IMR-90 (cell line): ENCODE measurements at regions not wholly inside any gene's neighbourhood (a gene's known extent, or its start where the extent isn't known, plus 50 kb on each side); places are given as distances from the start of the nearest gene placed in this dataset.

ENCODE experiments used
- ATAC-seq: fragments of 200-7000 bp; cut with Tn5 transposase; 2 replicates; pipeline ENCODE4 v1.9.1; 2020; ENCODE audit warnings: low read depth, mild to moderate bottlenecking, moderate library complexity
- BruUV-seq: library from RNA; stranded (reverse); fragments of 400-500 nt; replicated peaks from 2 replicates; lab custom pipeline; 2021; lab: Mats Ljungman, UMichigan
- CTCF ChIA-PET: fragments of 300-600 bp; formaldehyde crosslinking; extraction: SDS; loops from one replicate; lab custom pipeline; 2021; ENCODE audit warnings: antibody characterized with exemption; lab: Yijun Ruan, JAX
- POLR2A ChIA-PET: fragments of 300-600 bp; sonication (Branson Sonifier 250); formaldehyde crosslinking; loops from one replicate; lab custom pipeline; 2022; ENCODE audit warnings: antibody characterized with exemption; ENCODE audit not compliant: unreplicated experiment; lab: Charles Lee
- DNase-seq: peaks from one replicate; pipeline ENCODE4 v3.0.0; 2013
- H2AFZ ChIP-seq: replicated peaks from 2 replicates; pipeline ENCODE3; 2013; ENCODE audit warnings: low read length, mild to moderate bottlenecking; ENCODE audit not compliant: poor library complexity
- H2AK5ac ChIP-seq: 2 replicates; pipeline ENCODE4 v1.6.1; 2013; ENCODE audit warnings: low read depth, low read length, inconsistent platforms
- H2AK9ac ChIP-seq: replicated peaks from 2 replicates; pipeline ENCODE3; 2013; ENCODE audit warnings: mild to moderate bottlenecking, low read depth, low read length, moderate library complexity; ENCODE audit not compliant: poor library complexity
- H2BK120ac ChIP-seq: 2 replicates; pipeline ENCODE4 v1.6.1; 2013; ENCODE audit warnings: low read depth, low read length, inconsistent platforms
- H2BK15ac ChIP-seq: 3 replicates; pipeline ENCODE4 v1.6.1; 2013; ENCODE audit warnings: low read depth, low read length, inconsistent platforms
- H2BK20ac ChIP-seq: 2 replicates; pipeline ENCODE4 v1.6.1; 2013; ENCODE audit warnings: low read depth, mild to moderate bottlenecking, inconsistent platforms, low read length, moderate library complexity
- H2BK5ac ChIP-seq: 2 replicates; pipeline ENCODE4 v1.6.1; 2013; ENCODE audit warnings: mild to moderate bottlenecking, low read depth, low read length, inconsistent platforms; ENCODE audit not compliant: poor library complexity, severe bottlenecking
- H3K14ac ChIP-seq: replicated peaks from 2 replicates; pipeline ENCODE4 v1.6.1; 2013; ENCODE audit warnings: low read depth, low read length, inconsistent platforms
- H3K18ac ChIP-seq: 2 replicates; pipeline ENCODE4 v1.6.1; 2013; ENCODE audit warnings: low read depth, low read length, control low read depth
- H3K23ac ChIP-seq: 2 replicates; pipeline ENCODE4 v1.6.1; 2013; ENCODE audit warnings: low read depth, low read length, inconsistent platforms
- H3K27ac ChIP-seq: 2 replicates; pipeline ENCODE4 v1.5.1; 2013; ENCODE audit warnings: mild to moderate bottlenecking, control low read depth, low read length; ENCODE audit not compliant: insufficient read depth
- H3K27me3 ChIP-seq: 2 replicates; pipeline ENCODE4 v1.6.1; 2013; ENCODE audit warnings: low read length; ENCODE audit not compliant: control insufficient read depth, insufficient read depth
- H3K36me3 ChIP-seq: 2 replicates; pipeline ENCODE4 v1.6.1; 2013; ENCODE audit warnings: low read length, mixed read lengths; ENCODE audit not compliant: control insufficient read depth, insufficient read depth
- H3K4ac ChIP-seq: 2 replicates; pipeline ENCODE4 v1.6.1; 2013; ENCODE audit warnings: low read depth, low read length, inconsistent platforms
- H3K4me1 ChIP-seq: 2 replicates; pipeline ENCODE4 v1.6.1; 2013; ENCODE audit warnings: low read length, mixed read lengths; ENCODE audit not compliant: control insufficient read depth, insufficient read depth
- H3K4me2 ChIP-seq: 2 replicates; pipeline ENCODE4 v1.6.1; 2013; ENCODE audit warnings: low read depth, mild to moderate bottlenecking, control low read depth, low read length, moderate library complexity
- H3K4me3 ChIP-seq: 2 replicates; pipeline ENCODE4 v1.5.1; 2013; ENCODE audit warnings: low read depth, mild to moderate bottlenecking, control low read depth, low read length, moderate library complexity; ENCODE audit not compliant: insufficient read depth
- H3K56ac ChIP-seq: 2 replicates; pipeline ENCODE4 v1.6.1; 2013; ENCODE audit warnings: low read length, inconsistent platforms; ENCODE audit not compliant: insufficient read depth; ENCODE audit errors: extremely low read depth
- H3K79me1 ChIP-seq, 2 experiments: 2 replicates each; pipeline ENCODE4 v1.6.1; 2013; ENCODE audit warnings: low read length in 2 of 2, inconsistent platforms in 1 of 2, low read depth in 1 of 2
- H3K9ac ChIP-seq: 2 replicates; pipeline ENCODE4 v1.6.1; 2013; ENCODE audit warnings: low read depth, low read length, control low read depth
- H3K9me1 ChIP-seq: 2 replicates; pipeline ENCODE4 v1.6.1; 2013; ENCODE audit warnings: low read length, inconsistent platforms; ENCODE audit not compliant: insufficient read depth
- H3K9me3 ChIP-seq: 2 replicates; pipeline ENCODE4 v1.6.1; 2013; ENCODE audit warnings: low read length; ENCODE audit not compliant: control insufficient read depth, insufficient read depth
- H4K20me1 ChIP-seq: 2 replicates; pipeline ENCODE4 v1.6.1; 2013; ENCODE audit warnings: low read length, inconsistent platforms; ENCODE audit not compliant: insufficient read depth
- H4K5ac ChIP-seq: 2 replicates; pipeline ENCODE4 v1.6.1; 2013; ENCODE audit warnings: mild to moderate bottlenecking, low read depth, low read length, control low read depth
- H4K8ac ChIP-seq, 2 experiments: 2 replicates each; pipeline ENCODE4 v1.6.1; 2013; ENCODE audit warnings: low read depth in 2 of 2, low read length in 2 of 2, control low read depth in 1 of 2, inconsistent platforms in 1 of 2
- H4K91ac ChIP-seq: 2 replicates; pipeline ENCODE4 v1.6.1; 2013; ENCODE audit warnings: low read depth, low read length, inconsistent platforms; ENCODE audit not compliant: insufficient read depth
- CTCF ChIP-seq: conservative IDR thresholded peaks from 2 replicates; pipeline ENCODE4 v1.5.1; 2012; ENCODE audit warnings: mild to moderate bottlenecking, low read depth, low read length, improper control_type of control experiment
- MAFK ChIP-seq: IDR thresholded peaks from 2 replicates; pipeline ENCODE4 v1.6.1; 2012; ENCODE audit warnings: low read depth, low read length, improper control_type of control experiment
- MXI1 ChIP-seq: IDR thresholded peaks from 2 replicates; pipeline ENCODE4 v1.6.1; 2012; ENCODE audit warnings: low read depth, mild to moderate bottlenecking, low read length, moderate library complexity, borderline replicate concordance
- NFE2L2 ChIP-seq: fragments of 150-350 bp; IDR thresholded peaks from 2 replicates; pipeline ENCODE4 v1.6.1; 2016; ENCODE audit warnings: low read depth, mild to moderate bottlenecking, low read length
- RFX5 ChIP-seq: IDR thresholded peaks from 2 replicates; pipeline ENCODE4 v1.8.0; 2012; ENCODE audit warnings: low read depth, mild to moderate bottlenecking, low read length, moderate library complexity
- WGBS, 2 experiments: methylation state at CpG; one replicate each; pipeline versions ENCODE4 v1.1.5 to v1.1.7; 2013; ENCODE audit warnings: missing lambda C conversion rate in 2 of 2; ENCODE audit not compliant: insufficient read length in 1 of 2; ENCODE audit errors: extremely low coverage in 2 of 2; 5-methylcytosine and 5-hydroxymethylcytosine counted together
- dilution Hi-C: fragments of 300-500 bp; cut with HindIII; formaldehyde crosslinking; loops from one replicate; pipeline ENCODE4 v1.14.3; 2018; ENCODE audit warnings: low sequenced_read_pairs; ENCODE audit not compliant: unreplicated experiment
- in situ Hi-C: fragments of 300-500 bp; cut with MboI; formaldehyde crosslinking; loops from 3 replicates; pipeline ENCODE4 v1.14.3; 2019; ENCODE audit warnings: low sequenced_read_pairs, inconsistent platforms, mixed read lengths
- intact Hi-C: fragments of 100-400 bp; cut with micrococcal nuclease; formaldehyde crosslinking; loops from 2 replicates; pipeline ENCODE4 v1.10.0; 2022

GRCh38 chr1:81635816-81636215 is 164.9 kb upstream of the ADGRL2 start:
- intact Hi-C loops: no loop called here
- H4K5ac ChIP-seq: no peak overlapping the region
- no peak overlapping the region for H2AFZ ChIP-seq
- H3K4me1 ChIP-seq: no peaks in the 10 kb centered on the region
- TF ChIP-seq NFE2L2 (no peak), MAFK (no peak), CTCF (no peak), MXI1 (no peak), RFX5 (no peak)
- no peak overlapping the region for H3K9ac ChIP-seq
- no peak overlapping the region for H2AK9ac ChIP-seq
- 80% methylated on average over 1 of the region's 2 CpGs; no CpG with 5 or more reads in 1 of the 2 experiments for WGBS, 2 experiments
- peak overlapping the region; percentile 52; the same call in 1 of the 2 replicates for H2BK20ac ChIP-seq
- H3K4ac ChIP-seq: no peak overlapping the region
- no peaks in the 10 kb centered on the region for H4K20me1 ChIP-seq
- H3K4me2 ChIP-seq: no peak overlapping the region
- H3K18ac ChIP-seq: no peak overlapping the region
- dilution Hi-C loops: no loop called here
- BruUV-seq: no TSS peak
- POLR2A ChIA-PET: no interaction called here
- no peak overlapping the region for H3K56ac ChIP-seq
- H2BK15ac ChIP-seq: no peak overlapping the region
- H2BK5ac ChIP-seq: no peak overlapping the region
- H3K9me1 ChIP-seq: no peaks in the 10 kb centered on the region
- no peak overlapping the region for H3K4me3 ChIP-seq
- no peak overlapping the region for H3K27ac ChIP-seq
- H4K91ac ChIP-seq: no peak overlapping the region
- no peak overlapping the region for H4K8ac ChIP-seq
- CTCF ChIA-PET: no interaction called here
- no peaks in the 10 kb centered on the region for H3K9me3 ChIP-seq
- no peak for ATAC-seq
- no peak overlapping the region for H3K14ac ChIP-seq
- H3K27me3 ChIP-seq: no peaks in the 10 kb centered on the region
- in situ Hi-C loops: no loop called here
- no peak overlapping the region for H3K23ac ChIP-seq
- H3K36me3 ChIP-seq: no peaks in the 10 kb centered on the region
- DNase-seq: no peak
- H2AK5ac ChIP-seq: no peak overlapping the region
- H2BK120ac ChIP-seq: no peak overlapping the region
- no peaks in the 10 kb centered on the region for H3K79me1 ChIP-seq
